PC-3 (cell line): ENCODE measurements at regions not wholly inside any gene's neighbourhood (a gene's known extent, or its start where the extent isn't known, plus 50 kb on each side); places are given as distances from the start of the nearest gene placed in this dataset.

Source experiments
- ATAC-seq: fragments of 200-7000 bp; cut with Tn5 transposase; 2 replicates; pipeline ENCODE4 v1.9.1; 2020; ENCODE audit warnings: mild to moderate bottlenecking, moderate library complexity
- BruUV-seq: library from RNA; stranded (reverse); fragments of 400-500 nt; replicated peaks from 2 replicates; lab custom pipeline; 2021; lab: Mats Ljungman, UMichigan
- CTCF ChIA-PET: fragments of 300-600 bp; sonication (Branson Sonifier 250); formaldehyde crosslinking; loops from one replicate; lab custom pipeline; 2022; ENCODE audit warnings: antibody characterized with exemption; lab: Charles Lee
- POLR2A ChIA-PET: fragments of 300-600 bp; sonication (Branson Sonifier 250); formaldehyde crosslinking; loops from one replicate; lab custom pipeline; 2022; ENCODE audit warnings: antibody characterized with exemption; ENCODE audit not compliant: unreplicated experiment; lab: Charles Lee
- DNase-seq: peaks from one replicate; pipeline ENCODE4 v3.0.0-alpha.2; 2015
- H2AFZ ChIP-seq: fragments of 300-600 bp; sonication (generic); 2 replicates; pipeline ENCODE4 v1.6.0; 2016; ENCODE audit warnings: antibody characterized with exemption, low read length
- H3F3A ChIP-seq: fragments of 300-600 bp; sonication (generic); one replicate; pipeline ENCODE4 v1.6.0; 2017; ENCODE audit warnings: antibody characterized with exemption, low read length, control low read depth, mild to moderate bottlenecking; ENCODE audit not compliant: unreplicated experiment
- H3K27ac ChIP-seq: fragments of 300-600 bp; sonication (generic); 2 replicates; pipeline ENCODE4 v1.5.1; 2016; ENCODE audit warnings: mild to moderate bottlenecking, low read length
- H3K27me3 ChIP-seq: fragments of 300-600 bp; sonication (generic); 2 replicates; pipeline ENCODE4 v1.6.1; 2016; ENCODE audit warnings: low read length, mixed read lengths
- H3K36me3 ChIP-seq: fragments of 300-600 bp; sonication (generic); 2 replicates; pipeline ENCODE4 v1.6.1; 2016; ENCODE audit warnings: low read depth, mixed run types, low read length, mixed read lengths
- H3K4me1 ChIP-seq: fragments of 300-600 bp; sonication (generic); 2 replicates; pipeline ENCODE4 v1.5.1; 2016; ENCODE audit warnings: low read length; ENCODE audit not compliant: insufficient read depth
- H3K4me2 ChIP-seq: fragments of 300-600 bp; sonication (generic); 2 replicates; pipeline ENCODE4 v1.6.0; 2016; ENCODE audit warnings: low read length
- H3K4me3 ChIP-seq: fragments of 300-600 bp; sonication (generic); 2 replicates; pipeline ENCODE4 v1.5.1; 2016; ENCODE audit warnings: mild to moderate bottlenecking, low read length, mixed read lengths
- H3K79me2 ChIP-seq: fragments of 300-600 bp; sonication (generic); 2 replicates; pipeline ENCODE4 v1.6.1; 2017; ENCODE audit warnings: low read length, mixed read lengths
- H3K9ac ChIP-seq: fragments of 300-600 bp; sonication (generic); 2 replicates; pipeline ENCODE4 v1.6.0; 2016; ENCODE audit warnings: mild to moderate bottlenecking, low read length
- H3K9me2 ChIP-seq: fragments of 300-600 bp; sonication (generic); replicated peaks from 2 replicates; pipeline ENCODE4 v1.6.1; 2016; ENCODE audit warnings: mixed run types, low read length, mixed read lengths
- H3K9me3 ChIP-seq: fragments of 300-600 bp; sonication (generic); 2 replicates; pipeline ENCODE4 v1.6.1; 2016; ENCODE audit warnings: low read length, mixed read lengths
- H4K20me1 ChIP-seq: fragments of 300-600 bp; sonication (generic); 2 replicates; pipeline ENCODE4 v1.6.1; 2016; ENCODE audit warnings: low read length, mixed read lengths
- CTCF ChIP-seq: fragments of 300-600 bp; sonication (generic); conservative IDR thresholded peaks from 2 replicates; pipeline ENCODE4 v1.5.1; 2017; ENCODE audit warnings: antibody characterized with exemption, low read depth, mild to moderate bottlenecking, low read length
- EZH2 ChIP-seq: fragments of 300-600 bp; sonication (generic); IDR thresholded peaks from one replicate; pipeline ENCODE4 v1.6.1; 2017; ENCODE audit warnings: antibody characterized with exemption, mild to moderate bottlenecking, low read length; ENCODE audit not compliant: unreplicated experiment
- EZH2phosphoT487 ChIP-seq: fragments of 300-600 bp; sonication (generic); IDR thresholded peaks from 2 replicates; pipeline ENCODE4 v1.6.1; 2018; ENCODE audit warnings: mild to moderate bottlenecking, antibody characterized with exemption, low read length, borderline replicate concordance
- intact Hi-C: fragments of 100-400 bp; cut with micrococcal nuclease; formaldehyde crosslinking; loops from 2 replicates; pipeline ENCODE4 v1.9.0; 2023

- no peak for ATAC-seq
- H3K27ac ChIP-seq: no peak overlapping the region
- intact Hi-C loops: loop anchor here (10.0 kb wide), 1 partner anchor 147 kb away; no protein-coding TSS in a partner anchor
These were observed 93.2 kb upstream of the XPO1 start for GRCh38 chr2:61631321-61631720.

GRCh38 chr2:61626827-61627226, 88.7 kb upstream of the XPO1 start:
- BruUV-seq: no TSS peak
- POLR2A ChIA-PET: interaction anchor here (0.6 kb wide), 1 partner anchor 156 kb away, joined by 3 read pairs; no protein-coding TSS in a partner anchor

More at GRCh38 chr2:61631321-61631720, 93.2 kb upstream of the XPO1 start:
- Histone ChIP-seq H4K20me1 (no peaks in the 10 kb centered on the region), H3K27me3 (no peaks in the 10 kb centered on the region), H3K79me2 (no peaks in the 10 kb centered on the region), H3K9ac (no peak overlapping the region), H3K36me3 (no peaks in the 10 kb centered on the region), H2AFZ (no peak overlapping the region), H3F3A (no peaks in the 10 kb centered on the region), H3K4me1 (peaks cover 8% of the 10 kb centered on the region), H3K4me2 (no peak overlapping the region), H3K9me3 (no peaks in the 10 kb centered on the region), H3K4me3 (no peak overlapping the region), H3K9me2 (no peaks in the 10 kb centered on the region)
- ChIA-PET POLR2A (no interaction called here), CTCF (interaction anchor here (1.5 kb wide), 1 partner anchor 496 kb away, joined by 4 read pairs; no protein-coding TSS in a partner anchor)
- no peak for DNase-seq
- no TSS peak for BruUV-seq
- TF ChIP-seq EZH2phosphoT487 (no peak), EZH2 (no peak), CTCF (no peak)

More at GRCh38 chr2:61626827-61627226, 88.7 kb upstream of the XPO1 start:
- TF ChIP-seq EZH2 (no peak), EZH2phosphoT487 (no peak), CTCF (no peak)
- H3K27ac ChIP-seq: no peak overlapping the region
- no peak overlapping the region for H3K9ac ChIP-seq
- no peaks in the 10 kb centered on the region for H3K9me2 ChIP-seq
- H4K20me1 ChIP-seq: no peaks in the 10 kb centered on the region
- no peaks in the 10 kb centered on the region for H3K36me3 ChIP-seq
- H3K4me2 ChIP-seq: no peak overlapping the region
- CTCF ChIA-PET: no interaction called here
- no peaks in the 10 kb centered on the region for H3K27me3 ChIP-seq
- H3K4me1 ChIP-seq: no peaks in the 10 kb centered on the region
- DNase-seq (no peak), ATAC-seq (no peak)
- H3F3A ChIP-seq: no peaks in the 10 kb centered on the region
- H3K4me3 ChIP-seq: no peak overlapping the region
- no peaks in the 10 kb centered on the region for H3K79me2 ChIP-seq
- intact Hi-C loops: no loop called here
- no peak overlapping the region for H2AFZ ChIP-seq
- H3K9me3 ChIP-seq: no peaks in the 10 kb centered on the region
